Adrenal gland (tissue), 5 donors: ENCODE measurements at regions not wholly inside any gene's neighbourhood (a gene's known extent, or its start where the extent isn't known, plus 50 kb on each side); places are given as distances from the start of the nearest gene placed in this dataset.

Experiments used
- POLR2A ChIP-seq, 2 donors: fragments of 450-650 bp; IDR thresholded peaks; one replicate each; pipeline ENCODE4 v1.6.1; 2017; ENCODE audit warnings: antibody characterized with exemption in 2 of 2, mild to moderate bottlenecking in 2 of 2, moderate library complexity in 1 of 2
- TF ChIP-seq, protein P1 (sequence below), 6 experiments: fragments of 450-650 bp in 4 of 6; fragments of 200-600 bp in 2 of 6; sonication (generic) in 1 of 6; IDR thresholded peaks; 1 replicate in 5 of 6; 2 replicates in 1 of 6; pipeline versions ENCODE4 v1.5.1 to v1.8.0; 2016 to 2021; ENCODE audit warnings: antibody characterized with exemption in 6 of 6, mild to moderate bottlenecking in 2 of 6, moderate library complexity in 1 of 6
- donor health status: DM: no; HTN: no; CAD: no.

DNA sequence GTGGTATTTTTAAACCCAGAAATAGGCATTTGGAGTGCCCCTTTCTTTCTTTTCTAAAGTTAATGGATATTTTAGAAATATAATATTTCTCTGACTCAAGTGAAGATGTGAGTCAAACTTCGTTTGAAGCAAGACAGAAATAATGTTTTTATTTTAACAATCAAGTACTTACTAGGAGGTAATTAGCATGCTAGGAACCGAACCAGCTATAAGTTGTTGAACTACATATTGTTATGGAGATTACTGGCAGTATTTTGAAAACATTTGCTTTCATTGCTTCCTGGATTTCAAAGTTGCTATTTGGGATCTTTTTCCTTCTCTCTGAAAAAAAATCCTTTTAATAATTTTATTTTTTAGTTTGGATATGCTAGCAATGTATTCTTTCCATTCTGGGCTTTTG, 225.2 kb downstream of the NEDD1 start:
- TF ChIP-seq, protein P1, sequence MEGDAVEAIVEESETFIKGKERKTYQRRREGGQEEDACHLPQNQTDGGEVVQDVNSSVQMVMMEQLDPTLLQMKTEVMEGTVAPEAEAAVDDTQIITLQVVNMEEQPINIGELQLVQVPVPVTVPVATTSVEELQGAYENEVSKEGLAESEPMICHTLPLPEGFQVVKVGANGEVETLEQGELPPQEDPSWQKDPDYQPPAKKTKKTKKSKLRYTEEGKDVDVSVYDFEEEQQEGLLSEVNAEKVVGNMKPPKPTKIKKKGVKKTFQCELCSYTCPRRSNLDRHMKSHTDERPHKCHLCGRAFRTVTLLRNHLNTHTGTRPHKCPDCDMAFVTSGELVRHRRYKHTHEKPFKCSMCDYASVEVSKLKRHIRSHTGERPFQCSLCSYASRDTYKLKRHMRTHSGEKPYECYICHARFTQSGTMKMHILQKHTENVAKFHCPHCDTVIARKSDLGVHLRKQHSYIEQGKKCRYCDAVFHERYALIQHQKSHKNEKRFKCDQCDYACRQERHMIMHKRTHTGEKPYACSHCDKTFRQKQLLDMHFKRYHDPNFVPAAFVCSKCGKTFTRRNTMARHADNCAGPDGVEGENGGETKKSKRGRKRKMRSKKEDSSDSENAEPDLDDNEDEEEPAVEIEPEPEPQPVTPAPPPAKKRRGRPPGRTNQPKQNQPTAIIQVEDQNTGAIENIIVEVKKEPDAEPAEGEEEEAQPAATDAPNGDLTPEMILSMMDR (IDR thresholded peaks at IDR 0.05) = no peak
- no peak for TF ChIP-seq POLR2A (IDR thresholded peaks at IDR 0.05)
